HepG2 (cell line): ENCODE measurements at regions not wholly inside any gene's neighbourhood (a gene's known extent, or its start where the extent isn't known, plus 50 kb on each side); places are given as distances from the start of the nearest gene placed in this dataset.

Source experiments
- HNRNPL ChIP-seq: fragments of 200-400 bp; formaldehyde crosslinking; IDR thresholded peaks from 2 replicates; pipeline ENCODE4 v1.6.1; 2017; ENCODE audit warnings: mild to moderate bottlenecking, low read depth, low read length
- MEIS2 ChIP-seq: sonication (generic); formaldehyde crosslinking; IDR thresholded peaks from 2 replicates; pipeline ENCODE4 v1.9.0; 2021; ENCODE audit warnings: mild to moderate bottlenecking, missing genetic modification reagents
- NR2F6 ChIP-seq, 2 experiments: IDR thresholded peaks; 2 replicates each; pipeline ENCODE4 v1.6.1; 2016; ENCODE audit warnings: antibody characterized with exemption in 1 of 2, mild to moderate bottlenecking in 1 of 2
- NR3C1 ChIP-seq: sonication (generic); formaldehyde crosslinking; IDR thresholded peaks from 2 replicates; pipeline ENCODE4 v1.4.0; 2020; ENCODE audit warnings: missing genetic modification reagents
- TF ChIP-seq, protein P1 (sequence below): sonication (generic); formaldehyde crosslinking; IDR thresholded peaks from 2 replicates; pipeline ENCODE4 v1.4.0; 2020; ENCODE audit warnings: missing genetic modification reagents
- TF ChIP-seq, protein P2 (sequence below): sonication (generic); formaldehyde crosslinking; IDR thresholded peaks from 2 replicates; pipeline ENCODE4 v1.4.0; 2020; ENCODE audit warnings: missing genetic modification reagents
- TF ChIP-seq, protein P3 (sequence below): sonication (generic); formaldehyde crosslinking; IDR thresholded peaks from 2 replicates; pipeline ENCODE4 v1.4.0; 2020; ENCODE audit warnings: mild to moderate bottlenecking, missing genetic modification reagents

DNA sequence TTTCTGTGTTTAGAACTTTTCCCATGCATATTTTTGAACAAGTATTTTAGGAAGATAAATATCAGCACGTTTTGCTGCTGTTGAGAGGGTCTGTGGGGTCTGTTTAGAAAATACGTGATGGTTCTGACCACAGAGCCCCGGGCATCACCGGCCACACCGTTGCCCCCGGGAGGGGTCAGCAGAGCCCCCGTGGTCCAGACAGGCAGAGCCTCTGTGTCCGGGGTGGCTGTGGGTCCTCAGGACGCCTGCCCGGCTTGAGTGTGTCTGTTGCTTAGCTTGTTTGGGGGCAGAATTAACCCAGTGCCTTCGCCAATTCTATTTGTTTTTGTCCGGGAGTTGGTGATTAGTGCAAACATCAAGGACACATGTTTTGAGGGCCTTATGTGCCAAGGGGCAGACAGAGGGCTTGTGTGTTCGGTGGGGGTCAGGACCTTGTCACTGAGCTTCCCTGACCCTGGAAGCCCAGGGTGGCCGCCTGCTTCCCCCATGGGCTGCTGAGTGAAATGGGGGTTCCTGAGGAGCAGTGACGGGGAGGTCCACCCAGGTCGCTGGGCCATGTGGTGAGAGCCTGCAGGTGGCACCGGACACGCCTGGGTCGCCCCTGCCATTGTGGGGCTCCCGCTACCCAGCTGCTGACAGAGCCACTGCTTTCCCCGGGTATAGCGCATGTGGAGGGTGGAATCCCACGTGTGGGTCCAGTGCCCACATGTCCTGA is 122.2 kb downstream of the SIK1 start (continued):
- TF ChIP-seq, protein P1, sequence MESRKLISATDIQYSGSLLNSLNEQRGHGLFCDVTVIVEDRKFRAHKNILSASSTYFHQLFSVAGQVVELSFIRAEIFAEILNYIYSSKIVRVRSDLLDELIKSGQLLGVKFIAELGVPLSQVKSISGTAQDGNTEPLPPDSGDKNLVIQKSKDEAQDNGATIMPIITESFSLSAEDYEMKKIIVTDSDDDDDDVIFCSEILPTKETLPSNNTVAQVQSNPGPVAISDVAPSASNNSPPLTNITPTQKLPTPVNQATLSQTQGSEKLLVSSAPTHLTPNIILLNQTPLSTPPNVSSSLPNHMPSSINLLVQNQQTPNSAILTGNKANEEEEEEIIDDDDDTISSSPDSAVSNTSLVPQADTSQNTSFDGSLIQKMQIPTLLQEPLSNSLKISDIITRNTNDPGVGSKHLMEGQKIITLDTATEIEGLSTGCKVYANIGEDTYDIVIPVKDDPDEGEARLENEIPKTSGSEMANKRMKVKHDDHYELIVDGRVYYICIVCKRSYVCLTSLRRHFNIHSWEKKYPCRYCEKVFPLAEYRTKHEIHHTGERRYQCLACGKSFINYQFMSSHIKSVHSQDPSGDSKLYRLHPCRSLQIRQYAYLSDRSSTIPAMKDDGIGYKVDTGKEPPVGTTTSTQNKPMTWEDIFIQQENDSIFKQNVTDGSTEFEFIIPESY (CRISPR knock-in tag), result 0 out of 2 replicates have a peak, but pooled peaks have one; percentile 46
- TF ChIP-seq, protein P2, sequence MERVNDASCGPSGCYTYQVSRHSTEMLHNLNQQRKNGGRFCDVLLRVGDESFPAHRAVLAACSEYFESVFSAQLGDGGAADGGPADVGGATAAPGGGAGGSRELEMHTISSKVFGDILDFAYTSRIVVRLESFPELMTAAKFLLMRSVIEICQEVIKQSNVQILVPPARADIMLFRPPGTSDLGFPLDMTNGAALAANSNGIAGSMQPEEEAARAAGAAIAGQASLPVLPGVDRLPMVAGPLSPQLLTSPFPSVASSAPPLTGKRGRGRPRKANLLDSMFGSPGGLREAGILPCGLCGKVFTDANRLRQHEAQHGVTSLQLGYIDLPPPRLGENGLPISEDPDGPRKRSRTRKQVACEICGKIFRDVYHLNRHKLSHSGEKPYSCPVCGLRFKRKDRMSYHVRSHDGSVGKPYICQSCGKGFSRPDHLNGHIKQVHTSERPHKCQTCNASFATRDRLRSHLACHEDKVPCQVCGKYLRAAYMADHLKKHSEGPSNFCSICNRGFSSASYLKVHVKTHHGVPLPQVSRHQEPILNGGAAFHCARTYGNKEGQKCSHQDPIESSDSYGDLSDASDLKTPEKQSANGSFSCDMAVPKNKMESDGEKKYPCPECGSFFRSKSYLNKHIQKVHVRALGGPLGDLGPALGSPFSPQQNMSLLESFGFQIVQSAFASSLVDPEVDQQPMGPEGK (CRISPR knock-in tag), result 0 out of 2 replicates have a peak, but pooled peaks have one; percentile 7
- TF ChIP-seq, protein P3, sequence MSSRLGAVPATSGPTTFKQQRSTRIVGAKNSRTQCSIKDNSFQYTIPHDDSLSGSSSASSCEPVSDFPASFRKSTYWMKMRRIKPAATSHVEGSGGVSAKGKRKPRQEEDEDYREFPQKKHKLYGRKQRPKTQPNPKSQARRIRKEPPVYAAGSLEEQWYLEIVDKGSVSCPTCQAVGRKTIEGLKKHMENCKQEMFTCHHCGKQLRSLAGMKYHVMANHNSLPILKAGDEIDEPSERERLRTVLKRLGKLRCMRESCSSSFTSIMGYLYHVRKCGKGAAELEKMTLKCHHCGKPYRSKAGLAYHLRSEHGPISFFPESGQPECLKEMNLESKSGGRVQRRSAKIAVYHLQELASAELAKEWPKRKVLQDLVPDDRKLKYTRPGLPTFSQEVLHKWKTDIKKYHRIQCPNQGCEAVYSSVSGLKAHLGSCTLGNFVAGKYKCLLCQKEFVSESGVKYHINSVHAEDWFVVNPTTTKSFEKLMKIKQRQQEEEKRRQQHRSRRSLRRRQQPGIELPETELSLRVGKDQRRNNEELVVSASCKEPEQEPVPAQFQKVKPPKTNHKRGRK (CRISPR knock-in tag), result no peak
- TF ChIP-seq NR3C1 (no peak), NR2F6 (IDR thresholded peaks at IDR 0.05) (0 out of 2 replicates have a peak, but pooled peaks have one; percentile 9), NR2F6 (CRISPR knock-in tag; IDR thresholded peaks at IDR 0.05) (0 out of 2 replicates have a peak, but pooled peaks have one; percentile 12), MEIS2 (CRISPR knock-in tag) (no peak), HNRNPL (peak; percentile 80)
- TF ChIP-seq, all 625 proteins: peak for 6
